GM19463 (cell line): ENCODE measurements at regions not wholly inside any gene's neighbourhood (a gene's known extent, or its start where the extent isn't known, plus 50 kb on each side); places are given as distances from the start of the nearest gene placed in this dataset.

ENCODE experiments used
- ATAC-seq: cut with Tn5 transposase; IDR thresholded peaks from one replicate; pipeline ENCODE4 v1.9.1; 2021; ENCODE audit warnings: mild to moderate bottlenecking, moderate library complexity; ENCODE audit not compliant: unreplicated experiment

GRCh38 chr11:13907678-13908077, 54.8 kb upstream of the SPON1 start:
- ATAC-seq, result no peak

DNA sequence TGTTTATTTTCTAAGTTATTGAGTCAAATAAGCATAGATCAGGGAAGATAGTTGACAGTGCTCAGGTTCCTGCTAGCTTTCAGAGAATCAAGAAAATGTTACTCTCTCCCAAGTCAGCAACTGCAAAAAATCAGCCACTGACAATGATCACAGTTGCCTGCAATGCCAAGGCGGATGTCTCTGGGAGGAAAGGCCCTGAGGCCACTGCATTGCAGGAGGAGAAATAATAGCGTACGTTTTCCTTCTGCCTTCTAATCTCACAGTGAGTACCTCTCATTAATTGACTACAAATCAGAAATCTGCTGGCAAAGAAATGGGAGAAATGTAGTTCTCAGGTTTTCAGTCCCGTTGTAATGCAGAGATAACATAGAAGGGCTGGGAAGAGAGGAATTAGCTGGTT, 54.0 kb upstream of the SPON1 start:
- ATAC-seq, result no peak
